Gastroesophageal sphincter (tissue), 4 donors: ENCODE measurements at regions not wholly inside any gene's neighbourhood (a gene's known extent, or its start where the extent isn't known, plus 50 kb on each side); places are given as distances from the start of the nearest gene placed in this dataset.

ENCODE experiments used
- ATAC-seq: fragments of 150-250 bp; one replicate; pipeline ENCODE4 v1.9.1; 2016; ENCODE audit warnings: mild to moderate bottlenecking, moderate library complexity
- H3K27ac ChIP-seq, 4 donors: fragments of 200-600 bp; sonication (generic) in 3 of 4; 1 replicate in 3 of 4; 2 replicates in 1 of 4; pipeline ENCODE4 v1.5.1; 2016 to 2019
- H3K27me3 ChIP-seq: fragments of 200-600 bp; sonication (generic); one replicate; pipeline ENCODE4 v1.5.1; 2019
- H3K36me3 ChIP-seq, 2 donors: fragments of 200-600 bp; sonication (generic); one replicate each; pipeline ENCODE4 v1.5.1; 2019; ENCODE audit warnings: control low read depth in 1 of 2
- H3K4me1 ChIP-seq, 3 donors: fragments of 200-600 bp; sonication (generic); 1 replicate in 2 of 3; 2 replicates in 1 of 3; pipeline ENCODE4 v1.5.1; 2016 to 2019; ENCODE audit warnings: control low read depth in 2 of 3
- H3K4me3 ChIP-seq, 2 donors: fragments of 200-600 bp; sonication (generic); one replicate each; pipeline ENCODE4 v1.5.1; 2019; ENCODE audit warnings: mild to moderate bottlenecking in 1 of 2, moderate library complexity in 1 of 2
- H3K9me3 ChIP-seq, 3 donors: fragments of 200-600 bp; sonication (generic); one replicate each; pipeline ENCODE4 v1.5.1; 2017 to 2019; ENCODE audit warnings: control low read depth in 2 of 3
- EP300 ChIP-seq: sonication (generic); formaldehyde crosslinking; IDR thresholded peaks from one replicate; pipeline ENCODE4 v1.6.1; 2017; ENCODE audit warnings: antibody characterized with exemption, mild to moderate bottlenecking
- POLR2A ChIP-seq, 2 donors: fragments of 450-650 bp; IDR thresholded peaks; one replicate each; pipeline ENCODE4 v1.6.1; 2017; ENCODE audit warnings: antibody characterized with exemption in 2 of 2, mild to moderate bottlenecking in 2 of 2, moderate library complexity in 1 of 2
- POLR2AphosphoS5 ChIP-seq: sonication (generic); formaldehyde crosslinking; IDR thresholded peaks from one replicate; pipeline ENCODE4 v1.6.1; 2017; ENCODE audit warnings: antibody characterized with exemption
- WGBS, 2 donors: methylation state at CpG; one replicate each; pipeline ENCODE4 v1.1.5; 2018; ENCODE audit warnings: low coverage in 1 of 2; 5-methylcytosine and 5-hydroxymethylcytosine counted together
- TF ChIP-seq, protein P1 (sequence below), 4 experiments: fragments of 200-600 bp in 2 of 4; fragments of 450-650 bp in 2 of 4; sonication (generic) in 1 of 4; IDR thresholded peaks; one replicate each; pipeline ENCODE4 v1.5.1; 2017 to 2019; ENCODE audit warnings: antibody characterized with exemption in 4 of 4, mild to moderate bottlenecking in 2 of 4, moderate library complexity in 2 of 4

GRCh38 chr21:22892740-22893139, 1894.5 kb downstream of the NCAM2 start:
- Histone ChIP-seq H3K9me3 (no peaks in the 10 kb centered on the region), H3K4me3 (no peak overlapping the region), H3K27ac (no peak overlapping the region), H3K27me3 (no peaks in the 10 kb centered on the region), H3K36me3 (no peaks in the 10 kb centered on the region), H3K4me1 (no peaks in the 10 kb centered on the region)
- WGBS, 2 donors: 64 to 74% methylated on average over 1 of the region's 1 CpG
- no peak for ATAC-seq
- TF ChIP-seq POLR2AphosphoS5 (no peak), EP300 (no peak), POLR2A (IDR thresholded peaks at IDR 0.05) (no peak)
- TF ChIP-seq, protein P1, sequence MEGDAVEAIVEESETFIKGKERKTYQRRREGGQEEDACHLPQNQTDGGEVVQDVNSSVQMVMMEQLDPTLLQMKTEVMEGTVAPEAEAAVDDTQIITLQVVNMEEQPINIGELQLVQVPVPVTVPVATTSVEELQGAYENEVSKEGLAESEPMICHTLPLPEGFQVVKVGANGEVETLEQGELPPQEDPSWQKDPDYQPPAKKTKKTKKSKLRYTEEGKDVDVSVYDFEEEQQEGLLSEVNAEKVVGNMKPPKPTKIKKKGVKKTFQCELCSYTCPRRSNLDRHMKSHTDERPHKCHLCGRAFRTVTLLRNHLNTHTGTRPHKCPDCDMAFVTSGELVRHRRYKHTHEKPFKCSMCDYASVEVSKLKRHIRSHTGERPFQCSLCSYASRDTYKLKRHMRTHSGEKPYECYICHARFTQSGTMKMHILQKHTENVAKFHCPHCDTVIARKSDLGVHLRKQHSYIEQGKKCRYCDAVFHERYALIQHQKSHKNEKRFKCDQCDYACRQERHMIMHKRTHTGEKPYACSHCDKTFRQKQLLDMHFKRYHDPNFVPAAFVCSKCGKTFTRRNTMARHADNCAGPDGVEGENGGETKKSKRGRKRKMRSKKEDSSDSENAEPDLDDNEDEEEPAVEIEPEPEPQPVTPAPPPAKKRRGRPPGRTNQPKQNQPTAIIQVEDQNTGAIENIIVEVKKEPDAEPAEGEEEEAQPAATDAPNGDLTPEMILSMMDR (IDR thresholded peaks at IDR 0.05): no peak

DNA sequence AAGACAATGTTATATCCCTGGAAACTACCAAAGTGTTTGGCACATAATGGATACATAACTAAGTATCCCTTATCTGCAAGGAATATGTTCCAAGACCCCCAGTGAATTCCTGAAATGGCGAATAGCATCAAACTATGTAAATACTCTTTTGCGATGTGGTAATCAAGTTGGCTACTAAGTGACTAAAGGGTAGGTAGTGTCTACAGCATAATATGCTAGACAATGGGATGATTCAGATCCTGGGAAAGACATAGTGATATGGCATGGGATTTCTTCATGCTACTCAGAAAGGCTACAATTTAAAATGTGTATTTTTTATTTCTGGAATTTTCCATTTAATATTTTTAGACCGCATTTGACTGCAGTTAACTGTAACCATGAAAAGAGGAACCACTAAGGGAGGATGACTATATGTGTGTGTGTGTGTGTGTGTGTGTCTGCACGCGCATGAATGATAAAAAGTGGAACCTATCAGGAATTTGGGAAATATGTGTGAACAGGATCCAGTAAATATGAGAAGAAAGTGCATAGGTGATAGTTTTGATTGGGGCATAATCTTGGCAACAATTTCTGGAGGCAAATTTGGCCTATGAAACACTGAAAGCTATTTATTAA, 1899.9 kb downstream of the NCAM2 start:
- Histone ChIP-seq H3K36me3 (no peaks in the 10 kb centered on the region), H3K4me3 (no peak overlapping the region), H3K9me3 (no peaks in the 10 kb centered on the region), H3K4me1 (no peaks in the 10 kb centered on the region), H3K27ac (no peak overlapping the region), H3K27me3 (no peaks in the 10 kb centered on the region)
- 87 to 95% methylated on average over 5 of the region's 5 CpGs for WGBS, 2 donors
- TF ChIP-seq, protein P1 (IDR thresholded peaks at IDR 0.05): no peak
- TF ChIP-seq POLR2AphosphoS5 (no peak), POLR2A (IDR thresholded peaks at IDR 0.05) (no peak), EP300 (no peak)
- ATAC-seq: no peak

GRCh38 chr21:22900490-22900889, 1902.3 kb downstream of the NCAM2 start:
- H3K4me3 ChIP-seq: no peak overlapping the region
- WGBS, 2 donors: 13 to 20% methylated on average over 2 of the region's 2 CpGs

GRCh38 chr21:22903851-22904250, 1905.6 kb downstream of the NCAM2 start:
- TF ChIP-seq POLR2A (IDR thresholded peaks at IDR 0.05) (no peak), POLR2AphosphoS5 (no peak), EP300 (no peak)
- TF ChIP-seq, protein P1 (IDR thresholded peaks at IDR 0.05): no peak
- ATAC-seq: no peak
- H3K4me1 ChIP-seq: no peaks in the 10 kb centered on the region
- H3K27ac ChIP-seq: no peak overlapping the region
- no peaks in the 10 kb centered on the region for H3K27me3 ChIP-seq
- H3K4me3 ChIP-seq: no peak overlapping the region
- H3K9me3 ChIP-seq: no peaks in the 10 kb centered on the region
- H3K36me3 ChIP-seq: no peaks in the 10 kb centered on the region

More at GRCh38 chr21:22900490-22900889, 1902.3 kb downstream of the NCAM2 start:
- H3K27me3 ChIP-seq: no peaks in the 10 kb centered on the region
- H3K4me1 ChIP-seq: no peaks in the 10 kb centered on the region
- no peak for ATAC-seq
- no peak overlapping the region for H3K27ac ChIP-seq
- no peaks in the 10 kb centered on the region for H3K9me3 ChIP-seq
- TF ChIP-seq, protein P1 (IDR thresholded peaks at IDR 0.05): no peak
- no peak for TF ChIP-seq EP300
- TF ChIP-seq POLR2A (IDR thresholded peaks at IDR 0.05): no peak
- TF ChIP-seq POLR2AphosphoS5: no peak
- H3K36me3 ChIP-seq: no peaks in the 10 kb centered on the region

- Histone ChIP-seq H3K4me1 (no peaks in the 10 kb centered on the region), H3K36me3 (no peaks in the 10 kb centered on the region), H3K4me3 (no peak overlapping the region), H3K27me3 (no peaks in the 10 kb centered on the region), H3K27ac (no peak overlapping the region), H3K9me3 (no peaks in the 10 kb centered on the region)
- 73 to 96% methylated on average over 3 to 4 of the region's 4 CpGs for WGBS, 2 donors
- TF ChIP-seq EP300 (no peak), POLR2A (IDR thresholded peaks at IDR 0.05) (no peak), POLR2AphosphoS5 (no peak)
- TF ChIP-seq, protein P1 (IDR thresholded peaks at IDR 0.05): no peak
- ATAC-seq: no peak
These were observed 1906.2 kb downstream of the NCAM2 start for GRCh38 chr21:22904385-22904784.
